ENCODE measurements at regions not wholly inside any gene's neighbourhood (a gene's known extent, or its start where the extent isn't known, plus 50 kb on each side); places are given as distances from the start of the nearest gene placed in this dataset.
"Not testable (repeated sequence)": the region's sequence is repeated elsewhere in the genome, so short reads cannot be mapped to it uniquely, and the experiment has no call there.

GRCh38 chrX:65331371-65331770, 203.2 kb downstream of the LAS1L start:
- H3K36me3 Mint-ChIP-seq (ENCODE audit: low read depth): peaks cover 2% of the 10 kb centered on the region
- H3K4me1 Mint-ChIP-seq: no peaks in the 10 kb centered on the region
- no peak overlapping the region for H3K4me3 Mint-ChIP-seq
- peaks cover 9% of the 10 kb centered on the region for H3K9me3 Mint-ChIP-seq
- no peak overlapping the region for H3K27ac Mint-ChIP-seq
- DNase-seq: no peak
- H3K27me3 Mint-ChIP-seq: no peaks in the 10 kb centered on the region
- no peak for ATAC-seq

DNA sequence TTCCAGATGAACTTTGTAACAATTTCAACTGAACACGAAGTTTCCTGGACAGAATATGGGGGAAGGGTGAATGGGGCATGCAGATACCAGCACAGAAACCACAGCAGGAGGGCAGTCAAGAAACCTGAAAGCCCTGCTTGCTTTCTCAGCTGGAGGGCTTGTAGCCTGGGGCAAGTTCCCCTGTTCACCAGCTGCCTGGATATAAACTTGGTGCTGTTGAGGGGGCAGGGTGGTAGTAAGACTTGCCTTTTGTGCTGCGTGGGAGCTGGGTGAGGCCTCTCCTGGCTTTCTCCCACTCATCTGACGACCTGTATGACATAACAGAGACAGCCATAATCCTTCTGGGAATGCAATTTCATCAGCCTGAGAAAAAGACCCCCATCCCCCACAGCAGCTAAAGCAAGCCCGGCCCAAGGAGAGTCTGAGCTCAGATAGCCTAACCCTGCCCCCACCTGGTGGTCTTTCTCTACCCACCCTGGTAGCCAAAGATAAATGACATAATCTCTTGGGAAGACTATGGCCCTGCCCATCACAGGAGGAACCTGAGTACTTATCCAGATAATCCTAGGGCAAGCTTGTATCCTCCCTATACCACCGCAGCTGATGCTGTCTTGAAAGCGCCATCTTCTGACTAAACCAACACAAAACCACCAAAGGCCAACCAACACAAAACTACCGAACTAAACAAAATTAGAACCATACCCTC, 234.3 kb downstream of the LAS1L start:
- H3K27me3 Mint-ChIP-seq: no peaks in the 10 kb centered on the region

GRCh38 chrX:65282905-65283304, 251.7 kb downstream of the LAS1L start:
- DNase-seq; H3K4me1 Mint-ChIP-seq; H3K27me3 Mint-ChIP-seq; ATAC-seq; H3K36me3 Mint-ChIP-seq (ENCODE audit: low read depth); H3K4me3 Mint-ChIP-seq; H3K27ac Mint-ChIP-seq: not testable (repeated sequence)
- H3K9me3 Mint-ChIP-seq: peaks cover 19% of the 10 kb centered on the region

More for the DNA sequence above, 234.3 kb downstream of the LAS1L start:
- no peaks in the 10 kb centered on the region for H3K4me1 Mint-ChIP-seq
- H3K27ac Mint-ChIP-seq: no peak overlapping the region
- peaks cover 33% of the 10 kb centered on the region for H3K9me3 Mint-ChIP-seq
- H3K36me3 Mint-ChIP-seq (ENCODE audit: low read depth): no peaks in the 10 kb centered on the region
- no peak for DNase-seq
- no peak overlapping the region for H3K4me3 Mint-ChIP-seq
- no peak for ATAC-seq

GRCh38 chrX:65273152-65273551, 261.4 kb downstream of the LAS1L start:
- no peak overlapping the region for H3K4me3 Mint-ChIP-seq
- no peaks in the 10 kb centered on the region for H3K27me3 Mint-ChIP-seq
- peaks cover 2% of the 10 kb centered on the region for H3K36me3 Mint-ChIP-seq (ENCODE audit: low read depth)
- DNase-seq (no peak), ATAC-seq (no peak)
- H3K4me1 Mint-ChIP-seq: no peaks in the 10 kb centered on the region
- H3K9me3 Mint-ChIP-seq: peaks cover 25% of the 10 kb centered on the region
- H3K27ac Mint-ChIP-seq: no peak overlapping the region

- Mint-ChIP-seq H3K9me3 (peaks cover 27% of the 10 kb centered on the region), H3K4me1 (no peaks in the 10 kb centered on the region), H3K4me3 (no peak overlapping the region), H3K27ac (no peak overlapping the region), H3K36me3 (ENCODE audit: low read depth) (peaks cover 2% of the 10 kb centered on the region), H3K27me3 (no peaks in the 10 kb centered on the region)
- DNase-seq: no peak
- ATAC-seq: no peak
These were observed 268.1 kb downstream of the LAS1L start for GRCh38 chrX:65266482-65266881.

GRCh38 chrX:65253817-65254216, 277.6 kb upstream of the ZC4H2 start:
- Mint-ChIP-seq H3K4me1 (no peaks in the 10 kb centered on the region), H3K9me3 (peaks cover 17% of the 10 kb centered on the region), H3K4me3 (no peak overlapping the region), H3K27me3 (no peaks in the 10 kb centered on the region), H3K27ac (no peak overlapping the region), H3K36me3 (ENCODE audit: low read depth) (peaks cover 7% of the 10 kb centered on the region)
- DNase-seq (no peak), ATAC-seq (no peak)

DNA sequence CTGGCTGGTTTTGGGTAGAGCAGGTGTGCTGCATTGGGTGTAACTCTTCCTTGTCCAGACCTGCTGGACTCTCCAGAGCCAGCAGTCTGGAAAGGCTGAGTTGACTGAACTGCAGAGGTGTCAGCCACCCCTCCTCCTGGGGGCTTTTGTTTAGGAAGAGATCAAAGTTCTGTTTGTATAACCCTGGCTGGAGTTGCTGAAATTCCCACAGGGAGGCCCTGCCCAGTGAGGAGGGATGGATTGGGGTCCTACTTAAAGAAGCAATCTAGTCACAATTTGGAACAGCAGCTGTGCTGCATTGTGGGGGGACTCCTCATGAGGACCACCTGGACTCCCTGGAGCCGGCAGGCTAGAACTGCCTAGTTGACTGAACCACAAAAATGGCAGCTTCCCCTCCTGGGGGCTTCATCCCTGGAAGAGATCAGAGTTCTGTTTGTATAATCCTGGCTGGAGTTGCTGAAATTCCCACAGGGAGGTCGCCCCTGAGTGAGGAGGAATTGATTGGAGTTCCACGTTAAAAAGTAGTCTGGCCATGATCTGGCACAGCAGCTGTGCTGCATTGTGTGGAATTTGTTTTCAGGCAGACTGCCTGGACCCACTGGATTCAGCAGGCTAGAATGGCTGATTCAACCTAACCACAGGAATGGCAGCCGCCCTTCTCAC, 264.9 kb upstream of the ZC4H2 start:
- no peaks in the 10 kb centered on the region for H3K4me1 Mint-ChIP-seq
- H3K27ac Mint-ChIP-seq: no peak overlapping the region
- H3K36me3 Mint-ChIP-seq (ENCODE audit: low read depth): peaks cover 8% of the 10 kb centered on the region
- H3K27me3 Mint-ChIP-seq: no peaks in the 10 kb centered on the region
- DNase-seq (no peak), ATAC-seq (no peak)
- no peak overlapping the region for H3K4me3 Mint-ChIP-seq
- H3K9me3 Mint-ChIP-seq: peaks cover 43% of the 10 kb centered on the region

DNA sequence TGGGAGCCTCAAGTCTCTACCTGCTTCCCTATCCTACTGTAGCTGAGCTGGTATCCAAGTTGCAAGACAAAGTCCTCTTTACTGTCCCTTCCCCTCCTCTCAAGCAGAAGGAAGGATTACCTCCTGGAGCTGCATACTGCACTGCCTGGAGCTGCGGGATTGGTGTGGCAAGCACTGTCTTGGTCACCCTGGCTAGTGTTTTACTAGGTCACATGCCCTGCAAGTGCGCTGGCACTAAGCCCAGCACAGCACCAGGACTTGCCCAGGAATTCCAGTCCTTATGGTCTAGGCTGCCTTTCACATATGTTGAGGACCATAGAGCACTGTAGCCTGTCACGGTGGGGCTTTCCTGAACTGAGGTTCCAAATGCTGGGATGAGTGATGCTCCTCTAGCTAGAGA, 227.3 kb upstream of the ZC4H2 start:
- DNase-seq (no peak), ATAC-seq (no peak)
- no peak overlapping the region for H3K27ac Mint-ChIP-seq
- peaks cover 17% of the 10 kb centered on the region for H3K36me3 Mint-ChIP-seq (ENCODE audit: low read depth)
- peaks cover 24% of the 10 kb centered on the region for H3K9me3 Mint-ChIP-seq
- H3K4me3 Mint-ChIP-seq: no peak overlapping the region
- H3K4me1 Mint-ChIP-seq: no peaks in the 10 kb centered on the region
- no peaks in the 10 kb centered on the region for H3K27me3 Mint-ChIP-seq

DNA sequence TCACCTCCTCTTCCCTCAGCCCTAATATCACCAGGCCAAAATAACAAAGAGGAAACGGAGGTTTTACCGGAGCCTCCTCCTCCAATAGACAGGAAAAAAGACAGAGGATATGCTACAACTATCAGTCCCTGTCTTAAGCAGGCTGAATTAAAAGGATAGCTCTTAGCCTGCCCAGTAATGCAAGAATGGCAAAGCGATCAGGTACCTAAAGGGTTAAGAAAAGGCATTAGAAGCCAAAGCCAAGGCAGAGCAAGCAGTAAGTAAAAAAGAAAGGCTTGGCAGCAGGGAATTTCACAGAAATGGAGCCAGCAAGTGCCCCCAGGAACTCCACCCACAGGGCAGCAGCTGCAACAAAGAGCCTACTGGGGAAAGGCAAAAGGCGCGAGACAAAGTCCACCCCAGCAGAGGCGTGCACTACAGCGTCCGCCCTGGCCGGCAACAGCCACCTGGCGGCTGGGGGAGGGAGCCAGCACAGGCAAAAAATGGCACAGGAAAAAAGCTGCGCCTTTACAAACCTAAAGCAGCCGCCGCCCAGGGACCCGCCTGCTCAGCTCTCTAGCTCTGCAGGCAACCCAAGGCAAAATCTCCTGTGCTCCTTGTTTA, 220.6 kb upstream of the ZC4H2 start:
- Mint-ChIP-seq H3K27ac (no peak overlapping the region), H3K4me1 (peaks cover 2% of the 10 kb centered on the region), H3K9me3 (peaks cover 31% of the 10 kb centered on the region), H3K36me3 (ENCODE audit: low read depth) (peaks cover 20% of the 10 kb centered on the region), H3K27me3 (no peaks in the 10 kb centered on the region), H3K4me3 (no peak overlapping the region)
- ATAC-seq: no peak
- peak; percentile 1 for DNase-seq

GRCh38 chrX:65195621-65196020, 219.4 kb upstream of the ZC4H2 start:
- peaks cover 14% of the 10 kb centered on the region for H3K36me3 Mint-ChIP-seq (ENCODE audit: low read depth)
- H3K9me3 Mint-ChIP-seq: peaks cover 22% of the 10 kb centered on the region
- ATAC-seq (no peak), DNase-seq (no peak)
- no peak overlapping the region for H3K27ac Mint-ChIP-seq
- H3K27me3 Mint-ChIP-seq: no peaks in the 10 kb centered on the region
- H3K4me1 Mint-ChIP-seq: peaks cover 2% of the 10 kb centered on the region
- H3K4me3 Mint-ChIP-seq: no peak overlapping the region

GRCh38 chrX:65194547-65194946, 218.3 kb upstream of the ZC4H2 start:
- peaks cover 2% of the 10 kb centered on the region for H3K4me1 Mint-ChIP-seq
- no peak overlapping the region for H3K27ac Mint-ChIP-seq
- DNase-seq: no peak
- H3K4me3 Mint-ChIP-seq: no peak overlapping the region
- H3K9me3 Mint-ChIP-seq: peaks cover 16% of the 10 kb centered on the region
- H3K27me3 Mint-ChIP-seq: no peaks in the 10 kb centered on the region
- no peak for ATAC-seq
- H3K36me3 Mint-ChIP-seq (ENCODE audit: low read depth): peaks cover 9% of the 10 kb centered on the region

DNA sequence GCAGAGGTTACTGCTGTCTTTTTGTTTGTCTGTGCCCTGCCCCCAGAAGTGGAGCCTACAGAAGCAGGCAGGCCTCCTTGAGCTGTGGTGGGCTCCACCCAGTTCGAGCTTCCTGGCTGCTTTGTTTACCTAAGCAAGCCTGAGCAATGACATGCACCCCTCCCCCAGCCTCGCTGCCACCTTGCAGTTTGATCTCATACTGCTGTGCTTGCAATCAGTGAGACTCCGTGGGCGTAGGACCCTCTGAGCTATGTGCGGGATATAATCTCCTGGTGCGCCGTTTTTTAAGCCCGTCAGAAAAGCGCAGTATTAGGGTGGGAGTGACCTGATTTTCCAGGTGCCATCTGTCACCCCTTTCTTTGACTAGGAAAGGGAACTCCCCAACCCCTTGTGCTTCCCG, 187.1 kb upstream of the ZC4H2 start:
- H3K36me3 Mint-ChIP-seq (ENCODE audit: low read depth): peaks cover 24% of the 10 kb centered on the region
- ATAC-seq, H3K27ac Mint-ChIP-seq: not testable (repeated sequence)

GRCh38 chrX:65148232-65148631, 172.0 kb upstream of the ZC4H2 start:
- no peaks in the 10 kb centered on the region for H3K4me1 Mint-ChIP-seq
- DNase-seq: no peak
- no peak overlapping the region for H3K27ac Mint-ChIP-seq
- peaks cover 36% of the 10 kb centered on the region for H3K36me3 Mint-ChIP-seq (ENCODE audit: low read depth)
- no peak overlapping the region for H3K4me3 Mint-ChIP-seq
- ATAC-seq: no peak
- H3K9me3 Mint-ChIP-seq: peaks cover 27% of the 10 kb centered on the region
- no peaks in the 10 kb centered on the region for H3K27me3 Mint-ChIP-seq

More for the DNA sequence above, 187.1 kb upstream of the ZC4H2 start:
- not testable (repeated sequence) for DNase-seq, H3K4me3 Mint-ChIP-seq, H3K27me3 Mint-ChIP-seq, H3K4me1 Mint-ChIP-seq
- peaks cover 30% of the 10 kb centered on the region for H3K9me3 Mint-ChIP-seq

DNA sequence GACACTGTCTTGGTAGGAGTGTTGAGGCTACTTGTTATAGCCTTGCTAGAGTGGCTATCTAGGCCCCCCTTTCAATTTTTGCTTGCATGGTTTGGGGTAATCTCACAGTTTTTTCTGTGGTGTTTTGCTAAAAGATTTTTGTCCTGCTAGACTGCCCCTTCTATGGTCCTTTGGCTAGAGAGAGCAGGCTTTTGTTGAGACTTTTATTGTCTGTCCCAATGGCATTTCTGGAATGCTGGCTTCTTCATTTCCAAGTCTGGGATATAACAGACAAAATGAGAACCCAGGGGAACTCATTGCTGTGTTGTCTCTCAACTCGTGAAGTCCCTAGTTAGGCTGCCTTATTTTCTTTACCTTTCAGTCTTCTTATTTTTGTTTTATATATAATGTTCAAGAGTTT, 160.2 kb upstream of the ZC4H2 start:
- peaks cover 32% of the 10 kb centered on the region for H3K36me3 Mint-ChIP-seq (ENCODE audit: low read depth)
- no peaks in the 10 kb centered on the region for H3K27me3 Mint-ChIP-seq
- DNase-seq: no peak
- H3K9me3 Mint-ChIP-seq: peaks cover 46% of the 10 kb centered on the region
- H3K27ac Mint-ChIP-seq: no peak overlapping the region
- ATAC-seq: no peak
- H3K4me1 Mint-ChIP-seq: no peaks in the 10 kb centered on the region
- no peak overlapping the region for H3K4me3 Mint-ChIP-seq

- H3K27me3 Mint-ChIP-seq: no peaks in the 10 kb centered on the region
- H3K4me3 Mint-ChIP-seq: no peak overlapping the region
- DNase-seq: no peak
- peaks cover 18% of the 10 kb centered on the region for H3K4me1 Mint-ChIP-seq
- ATAC-seq: no peak
- H3K9me3 Mint-ChIP-seq: peaks cover 25% of the 10 kb centered on the region
- H3K27ac Mint-ChIP-seq: no peak overlapping the region
- peaks cover 35% of the 10 kb centered on the region for H3K36me3 Mint-ChIP-seq (ENCODE audit: low read depth)
These were observed 151.6 kb upstream of the ZC4H2 start for GRCh38 chrX:65127842-65128241.
